ENCODE measurements at regions not wholly inside any gene's neighbourhood (a gene's known extent, or its start where the extent isn't known, plus 50 kb on each side); places are given as distances from the start of the nearest gene placed in this dataset.

DNA sequence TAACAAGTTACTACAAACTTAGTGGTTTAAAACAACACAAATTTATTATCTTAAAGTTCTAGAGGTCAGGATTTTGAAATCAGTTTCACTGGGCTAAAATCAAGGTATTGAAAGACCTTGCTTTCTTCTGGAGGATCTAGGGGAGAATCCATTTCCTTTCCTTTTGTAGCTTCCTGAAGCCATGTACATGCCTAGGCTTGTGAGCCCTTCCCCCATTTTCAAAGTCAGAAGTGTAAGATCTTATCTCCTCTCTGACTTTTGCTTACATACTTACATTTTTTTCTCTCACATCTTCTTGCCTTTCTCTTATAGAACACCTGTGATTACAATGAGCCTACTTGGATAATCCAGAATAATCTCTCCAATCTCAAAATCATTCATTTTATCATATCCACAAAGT, 78.7 kb upstream of the MBOAT2 start:
- peaks cover 6% of the 10 kb centered on the region for H3K4me1 ChIP-seq (ENCODE audit: control insufficient read depth, extremely low read depth, insufficient read depth, low read length)
- no peaks in the 10 kb centered on the region for H3K36me3 ChIP-seq (ENCODE audit: control insufficient read depth in 2 of 2, extremely low read depth in 1 of 2, insufficient read depth in 2 of 2, low read length in 2 of 2)
- H3K27me3 ChIP-seq (ENCODE audit: control insufficient read depth, extremely low read depth, insufficient read depth, low read length) = no peaks in the 10 kb centered on the region
- DNase-seq (ENCODE audit: low read depth, low spot score) = no peak
- TF ChIP-seq, protein P1, sequence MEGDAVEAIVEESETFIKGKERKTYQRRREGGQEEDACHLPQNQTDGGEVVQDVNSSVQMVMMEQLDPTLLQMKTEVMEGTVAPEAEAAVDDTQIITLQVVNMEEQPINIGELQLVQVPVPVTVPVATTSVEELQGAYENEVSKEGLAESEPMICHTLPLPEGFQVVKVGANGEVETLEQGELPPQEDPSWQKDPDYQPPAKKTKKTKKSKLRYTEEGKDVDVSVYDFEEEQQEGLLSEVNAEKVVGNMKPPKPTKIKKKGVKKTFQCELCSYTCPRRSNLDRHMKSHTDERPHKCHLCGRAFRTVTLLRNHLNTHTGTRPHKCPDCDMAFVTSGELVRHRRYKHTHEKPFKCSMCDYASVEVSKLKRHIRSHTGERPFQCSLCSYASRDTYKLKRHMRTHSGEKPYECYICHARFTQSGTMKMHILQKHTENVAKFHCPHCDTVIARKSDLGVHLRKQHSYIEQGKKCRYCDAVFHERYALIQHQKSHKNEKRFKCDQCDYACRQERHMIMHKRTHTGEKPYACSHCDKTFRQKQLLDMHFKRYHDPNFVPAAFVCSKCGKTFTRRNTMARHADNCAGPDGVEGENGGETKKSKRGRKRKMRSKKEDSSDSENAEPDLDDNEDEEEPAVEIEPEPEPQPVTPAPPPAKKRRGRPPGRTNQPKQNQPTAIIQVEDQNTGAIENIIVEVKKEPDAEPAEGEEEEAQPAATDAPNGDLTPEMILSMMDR (optimal IDR thresholded peaks at IDR 0.05 in 1 of 3, IDR thresholded peaks at IDR 0.05 in 1 of 3, conservative IDR thresholded peaks at IDR 0.05 in 1 of 3; ENCODE audit: extremely low read depth in 1 of 3, insufficient read depth in 2 of 3, low read length in 3 of 3) = no peak
- TF ChIP-seq EZH2 (IDR thresholded peaks at IDR 0.05; ENCODE audit: low read length) = no peak
- H3K9ac ChIP-seq (ENCODE audit: control insufficient read depth, extremely low read depth, insufficient read depth, low read length) = no peak overlapping the region
- dilution Hi-C loops (cut with MboI; ENCODE audit: extremely low pct_ligation_motif_present, low sequenced_read_pairs) = no loop called here
- no peaks in the 10 kb centered on the region for H3K9me1 ChIP-seq (ENCODE audit: control insufficient read depth, extremely low read depth, insufficient read depth, low read length)
- no peaks in the 10 kb centered on the region for H3K79me2 ChIP-seq (ENCODE audit: control insufficient read depth, insufficient read depth, low read length)
- peak overlapping the region; percentile 6 for H3K4me2 ChIP-seq (ENCODE audit: control insufficient read depth, extremely low read depth, insufficient read depth, low read depth, low read length)
- no peak overlapping the region for H3K4me3 ChIP-seq (ENCODE audit: control insufficient read depth in 2 of 3, extremely low read depth in 1 of 3, insufficient read depth in 2 of 3, low read depth in 1 of 3, low read length in 3 of 3)
- no peak overlapping the region for H2AFZ ChIP-seq (ENCODE audit: control insufficient read depth, low read length)
- no peak overlapping the region for H3K27ac ChIP-seq (ENCODE audit: control insufficient read depth, insufficient read depth, low read length)
- no peaks in the 10 kb centered on the region for H4K20me1 ChIP-seq (ENCODE audit: control insufficient read depth, extremely low read depth, insufficient read depth, low read length)
- H3K9me3 ChIP-seq (ENCODE audit: control insufficient read depth, low read depth, low read length) = peaks cover 4% of the 10 kb centered on the region
- FAIRE-seq = peak; percentile 44

DNA sequence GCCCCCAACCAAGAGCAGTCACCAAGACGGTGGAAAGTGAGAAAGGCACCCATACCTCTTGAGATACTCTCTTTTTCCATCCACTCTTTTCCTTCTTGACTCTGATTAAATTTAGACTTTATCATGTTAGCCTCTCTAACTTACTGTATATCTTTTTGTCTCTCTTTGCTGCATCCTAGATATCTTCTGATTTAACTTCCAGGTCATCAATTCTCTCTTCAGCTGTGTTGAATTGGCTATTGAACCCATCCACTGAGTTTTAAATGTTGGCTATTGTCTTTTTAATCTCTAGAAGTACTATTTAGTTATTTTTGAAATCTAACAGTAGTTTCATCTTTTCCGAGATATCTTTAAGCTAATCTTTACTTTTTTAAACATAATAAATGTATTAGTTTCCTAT, 78.3 kb upstream of the MBOAT2 start:
- FAIRE-seq (no peak), DNase-seq (ENCODE audit: low read depth, low spot score) (no peak)
- no peaks in the 10 kb centered on the region for H3K9me1 ChIP-seq (ENCODE audit: control insufficient read depth, extremely low read depth, insufficient read depth, low read length)
- no peak overlapping the region for H3K4me3 ChIP-seq (ENCODE audit: control insufficient read depth in 2 of 3, extremely low read depth in 1 of 3, insufficient read depth in 2 of 3, low read depth in 1 of 3, low read length in 3 of 3)
- no peaks in the 10 kb centered on the region for H3K79me2 ChIP-seq (ENCODE audit: control insufficient read depth, insufficient read depth, low read length)
- TF ChIP-seq, protein P1 (optimal IDR thresholded peaks at IDR 0.05 in 1 of 3, IDR thresholded peaks at IDR 0.05 in 1 of 3, conservative IDR thresholded peaks at IDR 0.05 in 1 of 3; ENCODE audit: extremely low read depth in 1 of 3, insufficient read depth in 2 of 3, low read length in 3 of 3) = no peak
- TF ChIP-seq EZH2 (IDR thresholded peaks at IDR 0.05; ENCODE audit: low read length) = no peak
- no peaks in the 10 kb centered on the region for H4K20me1 ChIP-seq (ENCODE audit: control insufficient read depth, extremely low read depth, insufficient read depth, low read length)
- H3K36me3 ChIP-seq (ENCODE audit: control insufficient read depth in 2 of 2, extremely low read depth in 1 of 2, insufficient read depth in 2 of 2, low read length in 2 of 2) = no peaks in the 10 kb centered on the region
- H3K27ac ChIP-seq (ENCODE audit: control insufficient read depth, insufficient read depth, low read length) = no peak overlapping the region
- no peak overlapping the region for H2AFZ ChIP-seq (ENCODE audit: control insufficient read depth, low read length)
- dilution Hi-C loops (cut with MboI; ENCODE audit: extremely low pct_ligation_motif_present, low sequenced_read_pairs) = no loop called here
- peaks cover 4% of the 10 kb centered on the region for H3K4me1 ChIP-seq (ENCODE audit: control insufficient read depth, extremely low read depth, insufficient read depth, low read length)
- no peak overlapping the region for H3K9ac ChIP-seq (ENCODE audit: control insufficient read depth, extremely low read depth, insufficient read depth, low read length)
- H3K27me3 ChIP-seq (ENCODE audit: control insufficient read depth, extremely low read depth, insufficient read depth, low read length) = no peaks in the 10 kb centered on the region
- peaks cover 4% of the 10 kb centered on the region for H3K9me3 ChIP-seq (ENCODE audit: control insufficient read depth, low read depth, low read length)
- H3K4me2 ChIP-seq (ENCODE audit: control insufficient read depth, extremely low read depth, insufficient read depth, low read depth, low read length) = peak overlapping the region; percentile 6

All from keratinocyte (primary cell).